Adipose tissue (tissue), 3 donors: ENCODE measurements at regions not wholly inside any gene's neighbourhood (a gene's known extent, or its start where the extent isn't known, plus 50 kb on each side); places are given as distances from the start of the nearest gene placed in this dataset.

Experiments used
- H3K27ac ChIP-seq: one replicate; pipeline ENCODE4 v1.5.1; 2013; ENCODE audit warnings: low read depth, low read length
- WGBS, 3 donors: extraction: QIAGEN DNeasy Blood & Tissue Kit; methylation state at CpG; one replicate each; pipeline ENCODE4 v1.1.7; 2013; 5-methylcytosine and 5-hydroxymethylcytosine counted together
- donor health status: healthy with polysubstance abuse.
- donor health status: Bipolar disorder and iron deficiency.
- donor health status: healthy.

- no peak overlapping the region for H3K27ac ChIP-seq
- WGBS, 3 donors: 46 to 77% (median 48%) methylated on average over 7 of the region's 7 CpGs
These were observed 243.7 kb upstream of the BMPER start for GRCh38 chr7:33661430-33662160.

GRCh38 chr7:33666531-33666930 lies 238.8 kb upstream of the BMPER start:
- no peak overlapping the region for H3K27ac ChIP-seq

GRCh38 chr7:33667196-33667595 lies 238.1 kb upstream of the BMPER start:
- H3K27ac ChIP-seq: no peak overlapping the region

- H3K27ac ChIP-seq: no peak overlapping the region
- 33 to 72% (median 68%) methylated on average over 5 of the region's 5 CpGs for WGBS, 3 donors
These were observed 236.1 kb upstream of the BMPER start for GRCh38 chr7:33669251-33669670.

GRCh38 chr7:33671531-33672262 lies 233.6 kb upstream of the BMPER start:
- no peak overlapping the region for H3K27ac ChIP-seq
- 49 to 55% (median 55%) methylated on average over 3 of the region's 3 CpGs for WGBS, 3 donors

- 76 to 81% (median 79%) methylated on average over 4 of the region's 4 CpGs for WGBS, 3 donors
These were observed 232.2 kb upstream of the BMPER start for GRCh38 chr7:33673029-33673700.

GRCh38 chr7:33674804-33675411 lies 230.4 kb upstream of the BMPER start:
- WGBS, 3 donors: 92 to 96% (median 95%) methylated on average over 4 of the region's 4 CpGs
- no peak overlapping the region for H3K27ac ChIP-seq

More at GRCh38 chr7:33673029-33673700, 232.2 kb upstream of the BMPER start:
- no peak overlapping the region for H3K27ac ChIP-seq

- no peak overlapping the region for H3K27ac ChIP-seq
- 72 to 89% (median 87%) methylated on average over 4 of the region's 4 CpGs for WGBS, 3 donors
These were observed 227.8 kb upstream of the BMPER start for GRCh38 chr7:33677556-33677955.

- 82 to 88% (median 88%) methylated on average over 2 of the region's 2 CpGs for WGBS, 3 donors
- H3K27ac ChIP-seq: no peak overlapping the region
These were observed 226.6 kb upstream of the BMPER start for GRCh38 chr7:33678569-33679335.

GRCh38 chr7:33680682-33681081 lies 224.7 kb upstream of the BMPER start:
- WGBS, 3 donors: 59 to 88% (median 78%) methylated on average over 2 of the region's 2 CpGs
- H3K27ac ChIP-seq: no peak overlapping the region

- H3K27ac ChIP-seq: no peak overlapping the region
- WGBS, 3 donors: 94 to 97% (median 95%) methylated on average over 9 of the region's 9 CpGs
These were observed 219.8 kb upstream of the BMPER start for GRCh38 chr7:33685503-33685902.

GRCh38 chr7:33685981-33686683 lies 219.2 kb upstream of the BMPER start:
- H3K27ac ChIP-seq: no peak overlapping the region
- 78 to 84% (median 83%) methylated on average over 17 of the region's 17 CpGs for WGBS, 3 donors

GRCh38 chr7:33687625-33688024 lies 217.7 kb upstream of the BMPER start:
- WGBS, 3 donors: 93 to 98% (median 95%) methylated on average over 3 of the region's 3 CpGs
- H3K27ac ChIP-seq: no peak overlapping the region

GRCh38 chr7:33691180-33691579 lies 214.2 kb upstream of the BMPER start:
- H3K27ac ChIP-seq: no peak overlapping the region

- H3K27ac ChIP-seq: no peak overlapping the region
- WGBS, 3 donors: 60 to 74% (median 70%) methylated on average over 4 of the region's 4 CpGs
These were observed 212.4 kb upstream of the BMPER start for GRCh38 chr7:33692956-33693355.

- 49 to 63% (median 53%) methylated on average over 2 of the region's 2 CpGs for WGBS, 3 donors
These were observed 211.3 kb upstream of the BMPER start for GRCh38 chr7:33694006-33694405.

GRCh38 chr7:33697616-33698015 lies 207.7 kb upstream of the BMPER start:
- WGBS, 3 donors: 56 to 75% (median 60%) methylated on average over 3 of the region's 3 CpGs
- no peak overlapping the region for H3K27ac ChIP-seq

More at GRCh38 chr7:33694006-33694405, 211.3 kb upstream of the BMPER start:
- no peak overlapping the region for H3K27ac ChIP-seq

GRCh38 chr7:33698041-33698440 lies 207.3 kb upstream of the BMPER start:
- 78 to 87% (median 83%) methylated on average over 7 of the region's 7 CpGs for WGBS, 3 donors
- H3K27ac ChIP-seq: no peak overlapping the region
